ENCODE measurements at regions not wholly inside any gene's neighbourhood (a gene's known extent, or its start where the extent isn't known, plus 50 kb on each side); places are given as distances from the start of the nearest gene placed in this dataset.
"Not testable (repeated sequence)": the region's sequence is repeated elsewhere in the genome, so short reads cannot be mapped to it uniquely, and the experiment has no call there.

- DNase-seq (ENCODE audit: low read depth) = no peak
Observed at GRCh38 chr4:170623899-170624298, 534.1 kb upstream of the AADAT start.

- DNase-seq (ENCODE audit: low read depth) = no peak
Observed at GRCh38 chr4:170610434-170610833, 520.7 kb upstream of the AADAT start.

- no peak for DNase-seq (ENCODE audit: low read depth)
Observed at GRCh38 chr4:170599894-170600293, 510.1 kb upstream of the AADAT start.

- no peak for DNase-seq (ENCODE audit: low read depth)
Observed at GRCh38 chr4:170591076-170591475, 501.3 kb upstream of the AADAT start.

- peak; percentile 44 for DNase-seq (ENCODE audit: low read depth)
Observed at GRCh38 chr4:170589597-170590191, 499.9 kb upstream of the AADAT start.

GRCh38 chr4:170581969-170582368, 492.2 kb upstream of the AADAT start:
- no peak for DNase-seq (ENCODE audit: low read depth)

- no peak for DNase-seq (ENCODE audit: low read depth)
Observed at GRCh38 chr4:170581322-170581721, 491.6 kb upstream of the AADAT start.

GRCh38 chr4:170580651-170581050, 490.9 kb upstream of the AADAT start:
- DNase-seq (ENCODE audit: low read depth) = no peak

GRCh38 chr4:170538821-170539473, 449.2 kb upstream of the AADAT start:
- DNase-seq (ENCODE audit: low read depth) = no peak

GRCh38 chr4:170529748-170530722, 440.3 kb upstream of the AADAT start:
- no peak for DNase-seq (ENCODE audit: low read depth)

GRCh38 chr4:170526471-170526870, 436.7 kb upstream of the AADAT start:
- no peak for DNase-seq (ENCODE audit: low read depth)

- no peak for DNase-seq (ENCODE audit: low read depth)
Observed at GRCh38 chr4:170522427-170522970, 432.7 kb upstream of the AADAT start.

- DNase-seq (ENCODE audit: low read depth) = no peak
Observed at GRCh38 chr4:170497689-170498088, 407.9 kb upstream of the AADAT start.

GRCh38 chr4:170497112-170497511, 407.4 kb upstream of the AADAT start:
- DNase-seq (ENCODE audit: low read depth) = peak; percentile 16

- peak; percentile 59 for DNase-seq (ENCODE audit: low read depth)
Observed at GRCh38 chr4:170491981-170492380, 402.2 kb upstream of the AADAT start.

- DNase-seq (ENCODE audit: low read depth) = no peak
Observed at GRCh38 chr4:170476351-170476750, 386.6 kb upstream of the AADAT start.

GRCh38 chr4:170465429-170465828, 375.7 kb upstream of the AADAT start:
- DNase-seq (ENCODE audit: low read depth) = no peak

GRCh38 chr4:170464614-170465197, 374.9 kb upstream of the AADAT start:
- DNase-seq (ENCODE audit: low read depth) = no peak

- no peak for DNase-seq (ENCODE audit: low read depth)
Observed at GRCh38 chr4:170446782-170447181, 357.0 kb upstream of the AADAT start.

- not testable (repeated sequence) for DNase-seq (ENCODE audit: low read depth)
Observed at GRCh38 chr4:170441146-170441545, 351.4 kb upstream of the AADAT start.

- DNase-seq (ENCODE audit: low read depth) = no peak
Observed at GRCh38 chr4:170428929-170429328, 339.2 kb upstream of the AADAT start.
